Panc1 (cell line): ENCODE measurements at regions not wholly inside any gene's neighbourhood (a gene's known extent, or its start where the extent isn't known, plus 50 kb on each side); places are given as distances from the start of the nearest gene placed in this dataset.

Experiments
- REST ChIP-seq, 2 experiments: IDR thresholded peaks; 2 replicates each; pipeline ENCODE4 v1.6.1; 2011 to 2012; ENCODE audit warnings: low read depth in 2 of 2, control low read depth in 1 of 2, low read length in 1 of 2, mild to moderate bottlenecking in 1 of 2, moderate library complexity in 1 of 2; ENCODE audit not compliant: insufficient read depth in 1 of 2
- TF ChIP-seq, protein P1 (sequence below): fragments of 450-650 bp; IDR thresholded peaks from 2 replicates; pipeline ENCODE4 v1.5.1; 2017; ENCODE audit warnings: mild to moderate bottlenecking

DNA sequence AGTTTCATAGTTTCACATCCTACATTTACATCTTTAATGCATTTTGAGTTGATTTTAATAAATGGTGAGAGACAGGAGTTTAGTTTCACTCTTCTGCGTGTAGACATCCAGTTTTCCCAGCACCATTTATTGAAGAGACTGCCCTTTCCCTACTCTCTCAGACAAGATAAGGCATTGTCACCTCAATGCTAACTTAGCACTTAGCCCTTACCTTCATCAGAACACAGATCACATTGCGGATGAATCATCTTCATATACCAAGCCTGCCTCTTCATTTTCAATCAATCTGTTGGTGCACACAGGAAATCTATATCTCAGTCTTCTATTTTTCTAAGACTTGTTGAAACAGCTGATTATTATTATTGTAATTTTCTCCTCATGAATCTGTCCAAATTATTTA is 396.6 kb upstream of the NBEA start:
- TF ChIP-seq, protein P1, sequence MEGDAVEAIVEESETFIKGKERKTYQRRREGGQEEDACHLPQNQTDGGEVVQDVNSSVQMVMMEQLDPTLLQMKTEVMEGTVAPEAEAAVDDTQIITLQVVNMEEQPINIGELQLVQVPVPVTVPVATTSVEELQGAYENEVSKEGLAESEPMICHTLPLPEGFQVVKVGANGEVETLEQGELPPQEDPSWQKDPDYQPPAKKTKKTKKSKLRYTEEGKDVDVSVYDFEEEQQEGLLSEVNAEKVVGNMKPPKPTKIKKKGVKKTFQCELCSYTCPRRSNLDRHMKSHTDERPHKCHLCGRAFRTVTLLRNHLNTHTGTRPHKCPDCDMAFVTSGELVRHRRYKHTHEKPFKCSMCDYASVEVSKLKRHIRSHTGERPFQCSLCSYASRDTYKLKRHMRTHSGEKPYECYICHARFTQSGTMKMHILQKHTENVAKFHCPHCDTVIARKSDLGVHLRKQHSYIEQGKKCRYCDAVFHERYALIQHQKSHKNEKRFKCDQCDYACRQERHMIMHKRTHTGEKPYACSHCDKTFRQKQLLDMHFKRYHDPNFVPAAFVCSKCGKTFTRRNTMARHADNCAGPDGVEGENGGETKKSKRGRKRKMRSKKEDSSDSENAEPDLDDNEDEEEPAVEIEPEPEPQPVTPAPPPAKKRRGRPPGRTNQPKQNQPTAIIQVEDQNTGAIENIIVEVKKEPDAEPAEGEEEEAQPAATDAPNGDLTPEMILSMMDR = no peak
- TF ChIP-seq REST (IDR thresholded peaks at IDR 0.05; ENCODE audit: insufficient read depth in 1 of 2, low read depth in 2 of 2, low read length in 1 of 2) = no peak
